ENCODE measurements at regions not wholly inside any gene's neighbourhood (a gene's known extent, or its start where the extent isn't known, plus 50 kb on each side); places are given as distances from the start of the nearest gene placed in this dataset.

- TF ChIP-seq HMGXB4 (CRISPR knock-in tag; IDR thresholded peaks at IDR 0.05; ENCODE audit: borderline replicate concordance) (no peak), EP300 (IDR thresholded peaks at IDR 0.05) (no peak), CBX2 (IDR thresholded peaks at IDR 0.05; ENCODE audit: borderline replicate concordance, low read depth) (no peak), CTCF (IDR thresholded peaks at IDR 0.05) (peak; percentile 26; the same call in 1 of the 3 replicates), GATA3 (IDR thresholded peaks at IDR 0.05; ENCODE audit: borderline replicate concordance) (no peak), E2F6 (IDR thresholded peaks at IDR 0.05; ENCODE audit: borderline replicate concordance, low read depth) (no peak)
These were observed 237.7 kb upstream of the AGTR1 start (continued) for GRCh38 chr3:148459931-148460513.

GRCh38 chr3:148460686-148461085 is 237.0 kb upstream of the AGTR1 start:
- Histone ChIP-seq H3K27ac (no peak overlapping the region), H3K9me3 (no peaks in the 10 kb centered on the region), H3K4me2 (no peak overlapping the region), H3K4me1 (no peaks in the 10 kb centered on the region), H3K4me3 (no peak overlapping the region)
- DNase-seq (ENCODE audit: low read depth in 1 of 2, low spot score in 1 of 2): no peak
- ATAC-seq: no peak
- 14% methylated on average over 3 of the region's 3 CpGs for WGBS (ENCODE audit: missing lambda C conversion rate)
- no peak for FAIRE-seq
- TF ChIP-seq TFCP2L1 (CRISPR knock-in tag; IDR thresholded peaks at IDR 0.05) (no peak), RFX5 (IDR thresholded peaks at IDR 0.05) (no peak), NPAS2 (CRISPR knock-in tag; IDR thresholded peaks at IDR 0.05; ENCODE audit: borderline replicate concordance) (no peak), HEYL (CRISPR knock-in tag; IDR thresholded peaks at IDR 0.05) (no peak), FOXS1 (CRISPR knock-in tag; IDR thresholded peaks at IDR 0.05) (no peak), SREBF2 (IDR thresholded peaks at IDR 0.05) (no peak), KDM5A (IDR thresholded peaks at IDR 0.05) (no peak), KDM1A (IDR thresholded peaks at IDR 0.05; ENCODE audit: low read depth) (no peak), CEBPB (IDR thresholded peaks at IDR 0.05) (no peak), ELK1 (IDR thresholded peaks at IDR 0.05; ENCODE audit: low read depth, low read length) (no peak), ATOH8 (CRISPR knock-in tag; IDR thresholded peaks at IDR 0.05; ENCODE audit: low read depth) (no peak)
- CTCF ChIA-PET: no interaction called here
- POLR2A ChIA-PET: no interaction called here

GRCh38 chr3:148464246-148464645 is 233.5 kb upstream of the AGTR1 start:
- POLR2A ChIA-PET: no interaction called here
- no peak overlapping the region for H3K27ac ChIP-seq
- no peak overlapping the region for H3K4me3 ChIP-seq
- H3K9me3 ChIP-seq: no peaks in the 10 kb centered on the region
- ATAC-seq: no peak
- no peak for DNase-seq (ENCODE audit: low read depth in 1 of 2, low spot score in 1 of 2)
- H3K4me2 ChIP-seq: no peak overlapping the region
- no peak for FAIRE-seq
- no peaks in the 10 kb centered on the region for H3K4me1 ChIP-seq
- 46% methylated on average over 2 of the region's 2 CpGs for WGBS (ENCODE audit: missing lambda C conversion rate)
- CTCF ChIA-PET: interaction anchor here (0.6 to 1.7 kb wide), 3 partner anchors 239 to 1525 kb away, joined by 3 read pairs; no protein-coding TSS in a partner anchor
- TF ChIP-seq ZFP36 (IDR thresholded peaks at IDR 0.05; ENCODE audit: borderline replicate concordance, partially characterized antibody): no peak
- TF ChIP-seq NPAS2 (CRISPR knock-in tag; IDR thresholded peaks at IDR 0.05; ENCODE audit: borderline replicate concordance): no peak
- TF ChIP-seq RAD21 (conservative IDR thresholded peaks at IDR 0.05 in 1 of 2, IDR thresholded peaks at IDR 0.05 in 1 of 2): no peak
- no peak for TF ChIP-seq FOSB (CRISPR knock-in tag; IDR thresholded peaks at IDR 0.05)
- no peak for TF ChIP-seq HOXB5 (CRISPR knock-in tag; IDR thresholded peaks at IDR 0.05)
- no peak for TF ChIP-seq TP53 (CRISPR knock-in tag; IDR thresholded peaks at IDR 0.05)
- no peak for TF ChIP-seq CTCF (IDR thresholded peaks at IDR 0.05)
- no peak for TF ChIP-seq FOXS1 (CRISPR knock-in tag; IDR thresholded peaks at IDR 0.05)
- TF ChIP-seq ZNF302 (CRISPR knock-in tag; IDR thresholded peaks at IDR 0.05): no peak
- no peak for TF ChIP-seq EHF (CRISPR knock-in tag; IDR thresholded peaks at IDR 0.05)
- TF ChIP-seq ZC3H11A (IDR thresholded peaks at IDR 0.05): no peak
- TF ChIP-seq HOXA7 (CRISPR knock-in tag; IDR thresholded peaks at IDR 0.05): no peak
- TF ChIP-seq PHF8 (IDR thresholded peaks at IDR 0.05; ENCODE audit: borderline replicate concordance, low read depth): no peak
- no peak for TF ChIP-seq BHLHE40 (IDR thresholded peaks at IDR 0.05; ENCODE audit: low read depth, low read length)
